ENCODE measurements at regions not wholly inside any gene's neighbourhood (a gene's known extent, or its start where the extent isn't known, plus 50 kb on each side); places are given as distances from the start of the nearest gene placed in this dataset.
"Not testable (repeated sequence)": the region's sequence is repeated elsewhere in the genome, so short reads cannot be mapped to it uniquely, and the experiment has no call there.

DNA sequence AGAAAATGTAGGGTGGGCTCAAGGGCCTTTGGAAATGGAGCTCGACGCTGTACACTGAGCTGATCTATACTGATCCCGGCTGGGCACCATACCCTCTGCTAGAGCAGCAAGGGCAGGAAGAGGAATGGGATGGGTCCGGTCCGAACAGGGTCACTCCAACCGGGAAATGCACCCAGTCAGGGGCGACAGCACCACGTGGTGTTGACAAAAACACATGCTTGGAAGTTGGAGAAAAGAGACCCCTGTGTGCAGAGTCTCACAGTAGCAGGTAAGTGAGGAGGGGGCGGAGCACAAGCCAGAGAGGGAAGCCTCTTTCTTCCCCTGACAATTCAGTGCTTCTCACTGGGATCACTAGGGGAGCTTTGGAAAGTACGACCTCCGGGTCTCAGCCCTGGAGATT, 84.1 kb upstream of the ASB18 start:
- no peak for DNase-seq (ENCODE audit: low read depth)

GRCh38 chr2:236348976-236349375, 84.8 kb upstream of the ASB18 start:
- DNase-seq (ENCODE audit: low read depth), result no peak

- no peak for DNase-seq (ENCODE audit: low read depth)
Observed at GRCh38 chr2:236350426-236350825, 86.2 kb upstream of the ASB18 start.

- no peak for DNase-seq (ENCODE audit: low read depth)
Observed at GRCh38 chr2:236351966-236352525, 87.8 kb upstream of the ASB18 start.

DNA sequence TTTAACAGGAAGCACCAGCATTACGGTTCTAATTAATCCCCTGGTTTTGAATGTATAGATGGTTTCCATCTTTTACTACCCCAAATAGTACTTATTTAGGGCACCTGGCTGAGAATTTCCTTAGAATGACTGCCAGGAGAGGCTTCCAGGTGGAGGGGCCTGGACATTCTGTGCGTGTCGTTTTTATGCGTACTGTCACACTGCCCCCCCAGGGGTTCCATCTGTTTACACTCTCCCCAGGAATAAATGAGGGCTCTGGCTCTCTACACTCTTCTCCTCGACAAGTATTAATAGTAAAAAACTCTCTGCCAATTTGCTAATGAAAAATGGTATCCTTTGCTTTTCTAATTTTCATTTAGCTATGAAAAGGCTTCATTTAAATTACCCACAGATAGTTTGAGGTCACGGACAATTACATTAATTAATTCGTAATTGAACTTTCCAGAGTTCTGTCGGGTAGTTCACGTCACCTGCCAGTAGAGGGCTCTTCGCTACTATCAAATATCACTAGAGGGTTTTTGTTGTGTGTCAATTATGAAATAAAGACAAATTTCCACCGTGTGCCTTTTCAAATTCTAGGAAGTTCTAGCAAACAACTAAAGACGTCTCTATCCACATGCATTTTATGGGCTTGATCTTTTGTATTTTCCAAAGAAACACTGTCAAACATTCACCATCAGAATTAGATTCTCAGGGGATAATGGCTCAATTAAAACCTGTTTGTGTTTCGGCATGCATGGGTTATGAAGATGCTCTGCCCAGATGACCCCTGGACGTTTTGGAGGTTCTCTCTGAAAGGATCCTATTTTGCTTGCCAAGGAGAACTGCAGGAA, 88.8 kb upstream of the ASB18 start:
- DNase-seq (ENCODE audit: low read depth), result no peak

- DNase-seq (ENCODE audit: low read depth), result no peak
Observed at GRCh38 chr2:236353594-236353942, 89.4 kb upstream of the ASB18 start.

GRCh38 chr2:236354056-236354940, 90.1 kb upstream of the ASB18 start:
- no peak for DNase-seq (ENCODE audit: low read depth)

DNA sequence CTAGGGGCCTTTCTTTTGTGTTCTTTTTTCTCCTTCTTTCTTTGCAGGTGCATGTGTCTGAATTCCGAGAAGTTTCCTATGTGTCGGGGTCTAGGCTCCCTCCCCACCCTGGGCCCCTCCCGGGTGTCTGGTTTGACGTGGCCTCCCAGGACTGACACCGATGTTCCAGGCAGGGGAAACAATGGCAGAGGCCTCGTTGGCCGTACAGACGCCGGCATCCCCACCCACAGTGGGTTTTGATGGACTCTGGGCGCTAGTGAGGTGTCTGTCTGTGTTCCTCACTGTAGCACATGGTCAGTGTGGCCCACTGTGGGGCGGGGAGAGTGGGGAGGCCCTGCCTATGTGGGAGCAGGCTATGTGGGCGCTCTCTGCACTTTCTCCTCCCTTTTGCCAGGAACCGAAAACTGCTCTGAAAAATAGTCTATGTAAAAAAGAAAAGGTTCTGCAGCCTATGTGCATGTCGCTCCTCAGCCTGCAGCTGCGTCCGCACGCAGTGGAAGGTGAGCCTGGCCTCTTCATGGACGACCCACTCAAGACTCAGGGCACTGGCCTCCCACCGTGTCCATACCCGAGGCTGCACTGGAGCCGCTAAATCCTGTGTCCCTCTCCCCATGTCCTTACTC, 90.9 kb upstream of the ASB18 start:
- DNase-seq (ENCODE audit: low read depth), result no peak

DNA sequence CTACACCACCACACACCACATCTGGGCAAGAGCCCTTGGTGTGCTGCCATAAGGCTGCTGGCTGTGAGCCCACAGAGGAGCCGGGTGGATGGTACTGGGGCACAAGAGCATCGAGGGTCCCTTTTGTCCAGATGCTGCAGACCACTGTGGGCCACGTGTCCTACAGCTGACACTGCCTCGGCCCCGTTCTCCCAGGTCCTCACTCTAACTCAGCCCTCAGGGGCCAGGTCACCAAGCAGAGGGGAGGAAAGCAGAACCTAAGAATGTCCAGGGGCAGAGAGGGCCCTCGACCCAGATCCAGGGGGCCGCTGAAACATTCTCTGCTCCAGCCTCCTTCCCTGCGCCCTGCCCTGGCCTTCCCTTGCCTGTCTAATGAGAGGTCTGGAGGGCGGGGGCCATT, 91.7 kb upstream of the ASB18 start:
- no peak for DNase-seq (ENCODE audit: low read depth)

GRCh38 chr2:236356321-236356720, 92.1 kb upstream of the ASB18 start:
- not testable (repeated sequence) for DNase-seq (ENCODE audit: low read depth)

GRCh38 chr2:236358482-236358881, 94.3 kb upstream of the ASB18 start:
- not testable (repeated sequence) for DNase-seq (ENCODE audit: low read depth)

DNA sequence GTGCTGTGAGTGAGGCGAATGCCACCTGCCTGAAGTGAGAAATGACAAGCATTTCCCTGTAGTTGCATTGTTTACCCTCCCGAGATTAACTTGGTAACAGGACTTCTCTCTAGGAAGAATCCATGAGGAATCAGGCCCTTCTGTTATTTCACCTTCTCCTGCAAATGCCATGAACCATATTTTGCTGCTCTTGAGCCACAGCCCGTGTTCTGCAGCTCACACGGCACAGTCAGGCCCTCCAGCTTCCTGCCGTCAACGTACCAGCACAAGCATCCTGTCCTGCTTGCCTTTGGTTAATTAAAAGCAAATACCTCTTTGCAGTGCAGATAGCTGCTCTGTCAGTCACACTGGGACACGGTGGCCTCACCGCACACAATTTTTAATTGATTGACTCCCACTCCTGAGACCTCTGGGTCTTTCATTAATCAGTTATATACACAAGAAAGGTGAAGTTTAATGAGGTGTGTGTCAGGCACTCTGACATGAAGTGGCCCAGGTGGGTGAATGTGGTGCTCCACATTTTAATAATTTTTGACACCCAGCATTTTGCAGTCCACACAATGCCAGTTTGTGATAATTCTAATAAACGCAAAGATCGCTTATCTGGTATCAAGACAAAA, 95.3 kb upstream of the ASB18 start:
- no peak for DNase-seq (ENCODE audit: low read depth)

GRCh38 chr2:236360496-236360895, 96.3 kb upstream of the ASB18 start:
- no peak for DNase-seq (ENCODE audit: low read depth)

GRCh38 chr2:236363711-236364277, 99.6 kb upstream of the ASB18 start:
- no peak for DNase-seq (ENCODE audit: low read depth)

- no peak for DNase-seq (ENCODE audit: low read depth)
Observed at GRCh38 chr2:236365258-236366048, 101.2 kb upstream of the ASB18 start.

GRCh38 chr2:236366049-236366387, 101.8 kb upstream of the ASB18 start:
- no peak for DNase-seq (ENCODE audit: low read depth)

DNA sequence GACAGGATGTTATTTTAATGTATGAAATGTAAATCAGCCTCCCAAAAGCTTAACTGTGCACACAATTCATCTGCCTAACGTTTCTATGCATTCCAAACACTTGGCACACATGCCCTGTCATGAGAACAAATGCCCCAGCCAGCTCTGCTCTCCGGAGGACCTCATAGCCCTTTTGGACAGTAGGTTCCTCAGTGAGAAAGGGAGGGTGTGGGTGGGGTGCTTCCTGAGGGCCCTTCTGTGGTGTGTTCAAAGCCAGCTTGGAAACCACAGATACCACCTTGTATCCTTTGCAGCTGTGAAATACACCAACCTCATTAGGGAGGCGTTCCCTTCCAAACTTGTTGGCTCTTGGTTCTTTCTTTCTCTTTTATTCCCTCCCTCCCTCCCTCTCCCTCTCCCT, 102.2 kb upstream of the ASB18 start:
- no peak for DNase-seq (ENCODE audit: low read depth)

DNA sequence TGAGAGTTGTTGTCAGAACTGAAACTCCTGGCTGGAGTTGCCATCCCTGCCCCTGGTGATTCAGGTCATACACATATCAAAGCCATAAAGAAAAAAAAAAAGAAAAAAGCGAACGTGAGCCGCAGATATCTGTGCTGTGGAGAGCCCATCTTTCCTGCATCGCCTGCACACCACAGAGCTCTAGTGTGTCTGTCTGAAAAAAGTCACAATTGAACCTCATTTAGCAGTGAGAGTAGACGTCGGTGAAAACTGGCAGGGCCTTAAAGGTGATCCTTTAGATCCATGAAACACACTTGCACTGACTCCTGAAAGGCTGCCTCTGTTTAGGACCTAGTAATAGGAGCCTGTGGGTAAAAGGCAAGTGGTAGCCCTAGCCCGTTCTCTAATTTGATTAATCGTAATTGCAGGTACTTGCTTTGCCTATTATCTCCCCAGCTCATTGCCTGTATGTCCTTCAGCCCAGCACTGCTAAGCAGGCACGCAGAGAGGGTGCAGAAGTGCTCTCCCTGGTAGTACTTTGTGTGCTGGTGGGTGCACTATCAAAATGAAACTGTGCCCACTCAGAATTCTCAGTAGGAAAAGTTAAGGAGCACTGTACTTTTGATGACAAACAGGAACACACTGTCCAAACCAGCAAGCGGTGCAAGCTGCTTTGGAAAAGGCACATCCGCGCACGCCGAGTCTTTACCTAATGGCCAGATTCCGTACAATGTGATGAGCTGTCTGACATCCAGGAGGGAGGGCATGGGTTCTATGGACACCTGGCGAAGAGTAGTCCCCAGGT, 103.5 kb upstream of the ASB18 start:
- no peak for DNase-seq (ENCODE audit: low read depth)

GRCh38 chr2:236369661-236370062, 105.5 kb upstream of the ASB18 start:
- no peak for DNase-seq (ENCODE audit: low read depth)

- DNase-seq (ENCODE audit: low read depth), result no peak
Observed at GRCh38 chr2:236370847-236371409, 106.7 kb upstream of the ASB18 start.
